Limb (tissue), 2 donors: ENCODE measurements at regions not wholly inside any gene's neighbourhood (a gene's known extent, or its start where the extent isn't known, plus 50 kb on each side); places are given as distances from the start of the nearest gene placed in this dataset.
"Not testable (repeated sequence)": the region's sequence is repeated elsewhere in the genome, so short reads cannot be mapped to it uniquely, and the experiment has no call there.

Source experiments
- DNase-seq, 2 donors: peaks; one replicate each; pipeline ENCODE4 v3.0.0-alpha.2; 2016; ENCODE audit errors: extremely low spot score in 2 of 2

GRCh38 chr6:17012421-17013225 is 89.2 kb upstream of the STMND1 start:
- DNase-seq, result peak; percentile 41 to 59

- DNase-seq, result no peak
Observed at GRCh38 chr6:17011985-17012384, 89.9 kb upstream of the STMND1 start.

- no peak for DNase-seq
Observed at GRCh38 chr6:17007749-17008148, 94.1 kb upstream of the STMND1 start.

GRCh38 chr6:17006543-17006942 is 95.3 kb upstream of the STMND1 start:
- no peak for DNase-seq

GRCh38 chr6:17004269-17004668 is 97.6 kb upstream of the STMND1 start:
- DNase-seq, result no peak

- DNase-seq, result no peak
Observed at GRCh38 chr6:17002123-17002522, 99.7 kb upstream of the STMND1 start.

- DNase-seq, result no peak
Observed at GRCh38 chr6:17001188-17001587, 100.7 kb upstream of the STMND1 start.

GRCh38 chr6:16999491-17000436 is 102.1 kb upstream of the STMND1 start:
- DNase-seq, result peak in 1 of 2 donors; percentile 52

GRCh38 chr6:16998461-16998860 is 103.4 kb upstream of the STMND1 start:
- no peak for DNase-seq

- DNase-seq, result no peak
Observed at GRCh38 chr6:16995511-16996250, 106.2 kb upstream of the STMND1 start.

GRCh38 chr6:16993396-16993795 is 108.5 kb upstream of the STMND1 start:
- no peak for DNase-seq

- DNase-seq, result no peak
Observed at GRCh38 chr6:16991981-16992629, 109.7 kb upstream of the STMND1 start.

GRCh38 chr6:16989976-16990375 is 111.9 kb upstream of the STMND1 start:
- not testable (repeated sequence) for DNase-seq

GRCh38 chr6:16989382-16989781 is 112.5 kb upstream of the STMND1 start:
- DNase-seq, result no peak

- DNase-seq, result no peak
Observed at GRCh38 chr6:16987996-16988395, 113.9 kb upstream of the STMND1 start.

GRCh38 chr6:16985513-16986284 is 116.2 kb upstream of the STMND1 start:
- DNase-seq, result no peak

- DNase-seq, result peak in 1 of 2 donors; percentile 80
Observed at GRCh38 chr6:16982807-16983206, 119.0 kb upstream of the STMND1 start.

- DNase-seq, result no peak
Observed at GRCh38 chr6:16979677-16980370, 122.0 kb upstream of the STMND1 start.

GRCh38 chr6:16978686-16979085 is 123.2 kb upstream of the STMND1 start:
- DNase-seq, result no peak
